ENCODE measurements at regions not wholly inside any gene's neighbourhood (a gene's known extent, or its start where the extent isn't known, plus 50 kb on each side); places are given as distances from the start of the nearest gene placed in this dataset.

DNA sequence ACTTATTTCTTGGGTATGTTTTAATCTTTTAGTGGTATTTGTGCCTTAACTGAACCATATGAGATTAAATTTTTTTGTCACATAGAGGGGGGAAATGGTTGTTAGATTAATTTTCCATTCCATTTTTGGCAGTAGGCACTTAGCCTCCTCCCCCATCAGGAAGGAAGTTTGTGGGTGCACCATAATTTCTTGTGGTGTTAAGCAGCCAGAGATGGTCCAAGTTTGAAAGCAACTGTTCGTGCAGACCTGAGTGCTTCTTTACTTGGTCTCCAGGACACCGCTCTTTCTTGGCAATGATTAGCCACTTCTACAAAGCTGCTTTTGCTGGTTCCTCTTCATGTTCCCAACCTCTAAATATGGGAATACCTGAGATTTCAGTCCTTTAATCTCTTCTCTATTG, 92.7 kb upstream of the RPL34 start:
- H3K27me3 ChIP-seq (ENCODE audit: low read length): no peaks in the 10 kb centered on the region
- no peak overlapping the region for H3K4me2 ChIP-seq (ENCODE audit: low read depth, low read length, poor library complexity, severe bottlenecking)
- H3K4me3 ChIP-seq (ENCODE audit: insufficient read depth, low read length, poor library complexity, severe bottlenecking): no peak overlapping the region
- H3K27ac ChIP-seq (ENCODE audit: low read depth, low read length): no peak overlapping the region
- no peak for TF ChIP-seq EZH2phosphoT487 (conservative IDR thresholded peaks at IDR 0.05; ENCODE audit: low read length)
- TF ChIP-seq, protein P1, sequence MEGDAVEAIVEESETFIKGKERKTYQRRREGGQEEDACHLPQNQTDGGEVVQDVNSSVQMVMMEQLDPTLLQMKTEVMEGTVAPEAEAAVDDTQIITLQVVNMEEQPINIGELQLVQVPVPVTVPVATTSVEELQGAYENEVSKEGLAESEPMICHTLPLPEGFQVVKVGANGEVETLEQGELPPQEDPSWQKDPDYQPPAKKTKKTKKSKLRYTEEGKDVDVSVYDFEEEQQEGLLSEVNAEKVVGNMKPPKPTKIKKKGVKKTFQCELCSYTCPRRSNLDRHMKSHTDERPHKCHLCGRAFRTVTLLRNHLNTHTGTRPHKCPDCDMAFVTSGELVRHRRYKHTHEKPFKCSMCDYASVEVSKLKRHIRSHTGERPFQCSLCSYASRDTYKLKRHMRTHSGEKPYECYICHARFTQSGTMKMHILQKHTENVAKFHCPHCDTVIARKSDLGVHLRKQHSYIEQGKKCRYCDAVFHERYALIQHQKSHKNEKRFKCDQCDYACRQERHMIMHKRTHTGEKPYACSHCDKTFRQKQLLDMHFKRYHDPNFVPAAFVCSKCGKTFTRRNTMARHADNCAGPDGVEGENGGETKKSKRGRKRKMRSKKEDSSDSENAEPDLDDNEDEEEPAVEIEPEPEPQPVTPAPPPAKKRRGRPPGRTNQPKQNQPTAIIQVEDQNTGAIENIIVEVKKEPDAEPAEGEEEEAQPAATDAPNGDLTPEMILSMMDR (IDR thresholded peaks at IDR 0.05; ENCODE audit: insufficient read depth, low read length, poor library complexity, severe bottlenecking): no peak
- no peaks in the 10 kb centered on the region for H3K9me3 ChIP-seq (ENCODE audit: insufficient read depth, low read length)
- no peak overlapping the region for H3K9ac ChIP-seq (ENCODE audit: low read length)
- no peaks in the 10 kb centered on the region for H3F3A ChIP-seq (ENCODE audit: insufficient read depth)
- no peaks in the 10 kb centered on the region for H3K36me3 ChIP-seq (ENCODE audit: low read length)
- no peaks in the 10 kb centered on the region for H3K9me2 ChIP-seq (replicated peaks; ENCODE audit: insufficient read depth, low read length)
- no peaks in the 10 kb centered on the region for H4K20me1 ChIP-seq (ENCODE audit: low read depth, low read length)
- H3K79me2 ChIP-seq (ENCODE audit: insufficient read depth, low read length): no peaks in the 10 kb centered on the region
- H2AFZ ChIP-seq (ENCODE audit: low read depth, low read length, severe bottlenecking): no peak overlapping the region

DNA sequence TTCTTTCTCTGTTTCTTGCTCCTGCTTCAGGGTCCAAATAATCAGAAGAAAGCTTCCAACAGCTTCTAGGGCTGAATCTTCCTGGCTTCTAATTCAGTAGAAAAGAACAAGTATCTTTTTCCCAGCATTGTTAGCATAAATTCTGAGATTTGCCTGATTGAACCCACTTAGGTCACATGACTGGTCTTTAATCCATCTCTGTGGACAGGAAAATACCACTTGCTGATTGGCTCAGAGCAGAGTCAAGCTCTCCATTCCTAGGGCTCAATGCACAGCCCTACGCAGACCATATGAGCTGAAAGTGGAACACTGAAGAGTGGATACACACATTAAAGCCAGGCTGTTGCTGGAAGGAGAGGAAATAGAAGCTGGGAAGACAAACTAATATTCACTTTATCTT, 99.6 kb upstream of the RPL34 start:
- no peak overlapping the region for H3K4me3 ChIP-seq (ENCODE audit: insufficient read depth, low read length, poor library complexity, severe bottlenecking)
- H3K27me3 ChIP-seq (ENCODE audit: low read length): no peaks in the 10 kb centered on the region
- no peaks in the 10 kb centered on the region for H3K36me3 ChIP-seq (ENCODE audit: low read length)
- H3K9ac ChIP-seq (ENCODE audit: low read length): no peak overlapping the region
- no peaks in the 10 kb centered on the region for H3F3A ChIP-seq (ENCODE audit: insufficient read depth)
- no peak overlapping the region for H3K4me2 ChIP-seq (ENCODE audit: low read depth, low read length, poor library complexity, severe bottlenecking)
- H3K9me3 ChIP-seq (ENCODE audit: insufficient read depth, low read length): no peaks in the 10 kb centered on the region
- H3K79me2 ChIP-seq (ENCODE audit: insufficient read depth, low read length): no peaks in the 10 kb centered on the region
- TF ChIP-seq, protein P1 (IDR thresholded peaks at IDR 0.05; ENCODE audit: insufficient read depth, low read length, poor library complexity, severe bottlenecking): no peak
- no peak for TF ChIP-seq EZH2phosphoT487 (conservative IDR thresholded peaks at IDR 0.05; ENCODE audit: low read length)
- H3K27ac ChIP-seq (ENCODE audit: low read depth, low read length): no peak overlapping the region
- no peaks in the 10 kb centered on the region for H4K20me1 ChIP-seq (ENCODE audit: low read depth, low read length)
- no peaks in the 10 kb centered on the region for H3K9me2 ChIP-seq (replicated peaks; ENCODE audit: insufficient read depth, low read length)
- H2AFZ ChIP-seq (ENCODE audit: low read depth, low read length, severe bottlenecking): no peak overlapping the region

DNA sequence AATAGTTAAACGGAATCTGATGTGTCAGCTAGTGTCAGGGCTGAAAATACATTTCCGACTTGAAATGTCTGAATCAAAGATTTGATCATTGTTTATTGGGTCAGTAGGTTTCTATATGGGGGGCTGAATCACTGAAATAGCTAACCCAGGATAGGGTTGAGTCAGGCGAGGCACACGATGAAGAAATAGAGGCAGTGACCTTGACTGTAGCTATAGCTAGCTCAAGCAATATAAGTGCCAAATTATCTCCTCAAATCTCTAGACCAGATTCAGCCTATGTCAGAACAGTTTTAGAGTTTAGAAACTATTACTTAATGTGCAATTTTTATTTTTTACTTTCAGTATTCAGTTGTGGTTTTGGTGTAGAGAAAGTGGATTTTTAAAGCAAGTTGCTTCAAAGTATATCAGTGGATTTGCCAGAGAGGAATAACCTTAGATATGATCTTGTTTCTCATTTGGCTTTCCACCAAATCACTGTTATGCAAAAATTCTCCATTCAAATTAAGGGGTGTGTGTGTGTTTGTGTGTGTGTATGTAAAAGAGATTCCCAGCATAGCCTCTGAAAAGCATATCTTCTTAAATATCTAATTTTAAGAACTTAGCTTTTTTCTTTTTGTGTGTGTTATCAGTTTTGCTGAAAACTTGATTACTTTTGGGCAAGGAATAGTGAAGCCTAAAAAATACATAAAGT, 100.3 kb upstream of the RPL34 start:
- Histone ChIP-seq H3K9me3 (ENCODE audit: insufficient read depth, low read length) (no peaks in the 10 kb centered on the region), H3K4me3 (ENCODE audit: insufficient read depth, low read length, poor library complexity, severe bottlenecking) (no peak overlapping the region), H3K36me3 (ENCODE audit: low read length) (no peaks in the 10 kb centered on the region), H3K79me2 (ENCODE audit: insufficient read depth, low read length) (no peaks in the 10 kb centered on the region), H2AFZ (ENCODE audit: low read depth, low read length, severe bottlenecking) (no peak overlapping the region), H3K4me2 (ENCODE audit: low read depth, low read length, poor library complexity, severe bottlenecking) (no peak overlapping the region), H4K20me1 (ENCODE audit: low read depth, low read length) (no peaks in the 10 kb centered on the region), H3F3A (ENCODE audit: insufficient read depth) (no peaks in the 10 kb centered on the region), H3K27me3 (ENCODE audit: low read length) (no peaks in the 10 kb centered on the region), H3K27ac (ENCODE audit: low read depth, low read length) (no peak overlapping the region), H3K9ac (ENCODE audit: low read length) (no peak overlapping the region), H3K9me2 (replicated peaks; ENCODE audit: insufficient read depth, low read length) (no peaks in the 10 kb centered on the region)
- TF ChIP-seq, protein P1 (IDR thresholded peaks at IDR 0.05; ENCODE audit: insufficient read depth, low read length, poor library complexity, severe bottlenecking): no peak
- TF ChIP-seq EZH2phosphoT487 (conservative IDR thresholded peaks at IDR 0.05; ENCODE audit: low read length): no peak

Data from SU-DHL-6 (cell line).